HFF-Myc (cell line): ENCODE measurements at regions not wholly inside any gene's neighbourhood (a gene's known extent, or its start where the extent isn't known, plus 50 kb on each side); places are given as distances from the start of the nearest gene placed in this dataset.

Experiments used
- DNase-seq: peaks from one replicate; pipeline ENCODE4 v3.0.0-alpha.2; 2011; ENCODE audit warnings: low read depth; ENCODE audit errors: extremely low read depth
- H3K4me3 ChIP-seq: replicated peaks from 2 replicates; pipeline ENCODE4 v1.5.1; 2011; ENCODE audit warnings: low read depth, mild to moderate bottlenecking, control low read depth, low read length
- CTCF ChIP-seq: IDR thresholded peaks from 2 replicates; pipeline ENCODE4 v1.5.1; 2012; ENCODE audit warnings: mild to moderate bottlenecking, low read depth, low read length, control low read depth; ENCODE audit errors: missing control alignments

DNA sequence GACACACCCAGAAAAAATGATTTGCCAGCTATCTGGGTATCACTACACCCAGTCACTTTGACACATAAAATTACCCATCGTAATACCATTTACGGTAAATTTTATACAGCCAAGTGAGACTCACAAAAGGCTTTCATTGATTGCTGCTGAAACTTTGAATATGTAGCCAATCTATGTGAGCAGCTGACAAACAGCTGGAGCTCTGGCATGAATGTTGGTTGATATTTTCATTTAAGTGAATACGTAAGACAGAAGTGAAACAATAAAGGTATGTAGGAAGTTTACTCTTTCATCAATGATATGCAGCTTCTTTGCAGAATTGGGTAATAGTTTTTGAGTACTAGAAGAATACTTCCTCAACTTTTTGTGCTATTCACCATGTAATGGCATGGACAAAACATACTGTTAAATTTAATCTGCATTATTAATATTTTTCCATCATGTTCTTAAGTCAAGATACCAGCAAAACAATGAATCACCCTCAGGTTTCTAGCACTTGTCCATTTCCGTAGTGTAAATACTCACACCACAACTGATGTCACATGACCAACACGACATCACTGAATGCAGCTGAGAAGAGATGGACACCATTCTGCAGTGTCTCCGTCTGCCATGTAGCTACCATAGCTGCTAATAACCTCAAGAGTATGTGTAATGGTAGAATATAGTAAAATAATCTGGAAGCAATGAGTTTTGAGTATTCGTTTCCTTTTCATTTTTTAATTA lies 205.9 kb upstream of the HES1 start:
- H3K4me3 ChIP-seq, result no peak overlapping the region
- no peak for TF ChIP-seq CTCF
- no peak for DNase-seq

DNA sequence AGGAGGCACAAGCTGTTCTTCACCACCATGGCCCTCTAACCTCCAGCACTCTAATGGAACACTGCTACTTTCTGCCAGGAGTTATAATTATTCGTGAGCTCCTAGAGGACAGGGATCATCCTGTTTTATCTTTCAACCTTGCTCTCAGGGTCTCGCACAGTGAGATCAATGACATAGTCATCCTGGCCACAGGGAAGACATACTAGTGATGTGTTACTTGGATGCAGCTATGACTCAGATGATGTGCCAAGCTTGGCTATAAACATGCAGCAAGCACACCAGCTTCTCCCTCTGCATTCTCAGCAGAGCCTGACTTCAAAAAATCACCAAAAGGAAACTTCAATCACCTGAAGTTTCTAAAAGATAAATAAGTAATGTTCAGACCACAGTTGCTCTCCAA lies 203.8 kb upstream of the HES1 start:
- no peak for TF ChIP-seq CTCF
- no peak for DNase-seq
- no peak overlapping the region for H3K4me3 ChIP-seq

GRCh38 chr3:193932576-193932975 lies 203.4 kb upstream of the HES1 start:
- TF ChIP-seq CTCF, result no peak
- no peak overlapping the region for H3K4me3 ChIP-seq
- no peak for DNase-seq

- no peak overlapping the region for H3K4me3 ChIP-seq
- DNase-seq, result no peak
- TF ChIP-seq CTCF, result no peak
Observed at GRCh38 chr3:193933451-193933850, 202.5 kb upstream of the HES1 start.

- H3K4me3 ChIP-seq, result no peak overlapping the region
- TF ChIP-seq CTCF, result no peak
- no peak for DNase-seq
Observed at GRCh38 chr3:193935916-193936315, 200.0 kb upstream of the HES1 start.

DNA sequence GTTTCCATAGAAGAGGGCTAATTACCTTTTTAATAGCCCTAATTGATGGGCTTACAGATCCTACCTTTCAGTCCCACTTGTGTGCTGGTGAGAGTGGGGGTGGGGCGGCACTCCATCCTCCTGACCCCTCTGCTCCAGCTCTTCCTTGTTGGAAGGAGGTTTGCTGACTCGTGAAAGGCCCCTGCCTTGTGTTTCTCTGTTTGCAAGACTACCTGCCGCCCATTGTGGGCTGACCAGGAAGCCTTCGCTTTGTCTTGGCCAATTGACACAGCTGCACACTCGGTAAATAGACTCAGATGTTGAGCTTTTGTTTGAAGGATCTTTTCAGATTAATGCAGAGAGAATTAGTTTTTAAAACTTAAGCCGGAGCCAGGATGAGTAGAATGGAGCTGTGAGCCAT lies 197.3 kb upstream of the HES1 start:
- no peak for TF ChIP-seq CTCF
- DNase-seq, result no peak
- no peak overlapping the region for H3K4me3 ChIP-seq

DNA sequence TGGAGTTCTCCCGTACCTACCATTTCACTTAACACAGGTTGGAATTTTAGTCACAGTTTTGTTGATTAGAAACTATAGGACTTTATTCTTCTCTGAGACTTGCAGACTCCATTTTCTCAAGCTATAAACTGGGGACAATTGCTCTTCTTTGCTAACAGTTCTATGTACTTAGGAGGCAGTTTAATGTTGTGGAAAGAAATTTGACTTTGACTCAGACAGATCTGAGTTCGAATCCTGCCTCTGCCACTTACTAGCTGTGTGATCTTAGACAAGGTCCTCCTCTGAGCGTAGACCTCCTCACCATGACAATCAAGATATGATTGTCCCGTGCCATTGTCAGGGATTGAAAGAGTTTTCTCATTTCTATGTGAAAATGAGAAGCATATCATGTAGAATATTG lies 196.4 kb upstream of the HES1 start:
- no peak for TF ChIP-seq CTCF
- no peak for DNase-seq
- no peak overlapping the region for H3K4me3 ChIP-seq
